SK-N-SH (cell line): ENCODE measurements at regions not wholly inside any gene's neighbourhood (a gene's known extent, or its start where the extent isn't known, plus 50 kb on each side); places are given as distances from the start of the nearest gene placed in this dataset.

Experiments used
- CTCF ChIA-PET: fragments of 300-600, 350-600 bp; formaldehyde crosslinking; extraction: SDS; loops from one replicate; lab custom pipeline; 2021; lab: Yijun Ruan, JAX
- POLR2A ChIA-PET: fragments of 350-600 bp; sonication (Branson Sonifier 250); formaldehyde crosslinking; extraction: SDS; loops from one replicate; lab custom pipeline; 2020; ENCODE audit warnings: antibody characterized with exemption, inconsistent platforms; lab: Yijun Ruan, JAX
- DNase-seq: peaks from one replicate; pipeline ENCODE4 v3.0.0; 2012
- H2AFZ ChIP-seq: fragments of 200-600 bp; sonication (generic); 2 replicates; pipeline ENCODE4 v1.8.1; 2016; ENCODE audit warnings: antibody characterized with exemption, mild to moderate bottlenecking, low read depth
- H3F3A ChIP-seq: fragments of 200-600 bp; sonication (generic); replicated peaks from 2 replicates; pipeline ENCODE3; 2016; ENCODE audit warnings: antibody characterized with exemption, mild to moderate bottlenecking; ENCODE audit not compliant: insufficient read depth
- H3K27ac ChIP-seq, 2 experiments: fragments of 200-500 bp in 1 of 2; fragments of 200-600 bp in 1 of 2; sonication (Bioruptor generic) in 1 of 2; sonication (generic), shearing (Covaris generic) in 1 of 2; 2 replicates each; pipeline versions ENCODE4 v1.5.1 to v1.6.1; 2014 to 2016; ENCODE audit warnings: low read depth in 2 of 2, inconsistent platforms in 1 of 2, low read length in 1 of 2, mild to moderate bottlenecking in 1 of 2, mixed read lengths in 1 of 2
- H3K27me3 ChIP-seq: fragments of 200-600 bp; sonication (generic), shearing (Covaris generic); 2 replicates; pipeline ENCODE4 v1.6.1; 2016; ENCODE audit warnings: mixed run types; ENCODE audit not compliant: insufficient read depth
- H3K36me3 ChIP-seq, 2 experiments: fragments of 200-500 bp in 1 of 2; fragments of 200-600 bp in 1 of 2; sonication (Bioruptor generic) in 1 of 2; sonication (generic) in 1 of 2; replicated peaks in 1 of 2; 2 replicates each; pipeline versions ENCODE3 to v1.5.1; 2014 to 2016; ENCODE audit warnings: low read length in 1 of 2, mild to moderate bottlenecking in 1 of 2; ENCODE audit not compliant: insufficient read depth in 2 of 2, control insufficient read depth in 1 of 2
- H3K4me1 ChIP-seq, 2 experiments: fragments of 200-500 bp in 1 of 2; fragments of 200-600 bp in 1 of 2; sonication (Bioruptor generic) in 1 of 2; sonication (generic), shearing (Covaris generic) in 1 of 2; 2 replicates each; pipeline versions ENCODE4 v1.5.1 to v1.6.1; 2014 to 2016; ENCODE audit warnings: low read depth in 1 of 2, low read length in 1 of 2, mixed run types in 1 of 2; ENCODE audit not compliant: insufficient read depth in 2 of 2, control insufficient read depth in 1 of 2
- H3K4me2 ChIP-seq: fragments of 200-600 bp; sonication (generic), shearing (Covaris generic); 2 replicates; pipeline ENCODE4 v1.6.1; 2017; ENCODE audit warnings: mixed run types
- H3K4me3 ChIP-seq, 2 experiments: fragments of 200-500 bp in 1 of 2; fragments of 200-600 bp in 1 of 2; sonication (Bioruptor generic) in 1 of 2; sonication (generic), shearing (Covaris generic) in 1 of 2; 2 replicates each; pipeline versions ENCODE4 v1.5.1 to v1.8.1; 2014 to 2016; ENCODE audit warnings: low read depth in 2 of 2, inconsistent platforms in 1 of 2, low read length in 1 of 2, mild to moderate bottlenecking in 1 of 2, mixed read lengths in 1 of 2, moderate library complexity in 1 of 2
- H3K79me2 ChIP-seq: fragments of 200-600 bp; sonication (generic); 2 replicates; pipeline ENCODE4 v1.8.1; 2017; ENCODE audit warnings: mild to moderate bottlenecking; ENCODE audit not compliant: insufficient read depth
- H3K9ac ChIP-seq: fragments of 200-600 bp; sonication (generic); 2 replicates; pipeline ENCODE4 v1.6.1; 2017; ENCODE audit warnings: mixed run types
- H3K9me2 ChIP-seq: fragments of 200-600 bp; sonication (generic); 2 replicates; pipeline ENCODE4 v1.6.1; 2017; ENCODE audit warnings: mixed run types
- H3K9me3 ChIP-seq: fragments of 200-600 bp; sonication (generic); 2 replicates; pipeline ENCODE4 v1.6.1; 2017; ENCODE audit warnings: mixed run types, mild to moderate bottlenecking, moderate library complexity
- H4K20me1 ChIP-seq: fragments of 200-600 bp; sonication (generic); 2 replicates; pipeline ENCODE4 v1.6.1; 2017; ENCODE audit warnings: mild to moderate bottlenecking, mixed run types; ENCODE audit not compliant: insufficient read depth
- ELF1 ChIP-seq: IDR thresholded peaks from 2 replicates; pipeline ENCODE4 v1.4.0; 2012
- EZH2phosphoT487 ChIP-seq: fragments of 200-600 bp; sonication (generic); IDR thresholded peaks from 2 replicates; pipeline ENCODE4 v1.6.1; 2017; ENCODE audit warnings: low read depth, mixed run types, mild to moderate bottlenecking, antibody characterized with exemption, moderate library complexity, borderline replicate concordance
- FOXJ3 ChIP-seq: sonication (generic); formaldehyde crosslinking; IDR thresholded peaks from 2 replicates; pipeline ENCODE4 v1.5.1; 2020; ENCODE audit warnings: mild to moderate bottlenecking, missing genetic modification reagents
- GABPA ChIP-seq: IDR thresholded peaks from 2 replicates; pipeline ENCODE4 v1.4.0; 2012; ENCODE audit warnings: low read depth, mild to moderate bottlenecking
- GATA2 ChIP-seq: sonication (generic); formaldehyde crosslinking; IDR thresholded peaks from 2 replicates; pipeline ENCODE4 v1.5.0; 2020; ENCODE audit warnings: mild to moderate bottlenecking, missing genetic modification reagents
- MAX ChIP-seq: IDR thresholded peaks from 2 replicates; pipeline ENCODE4 v1.4.0; 2012; ENCODE audit warnings: low read depth
- MXI1 ChIP-seq: IDR thresholded peaks from 2 replicates; pipeline ENCODE4 v1.6.1; 2012; ENCODE audit warnings: mild to moderate bottlenecking, low read depth, low read length, improper control_type of control experiment
- NFIC ChIP-seq: IDR thresholded peaks from 2 replicates; pipeline ENCODE4 v1.4.0; 2012; ENCODE audit warnings: borderline replicate concordance
- NRF1 ChIP-seq: IDR thresholded peaks from 2 replicates; pipeline ENCODE4 v1.6.1; 2012; ENCODE audit warnings: low read depth, mild to moderate bottlenecking, low read length
- PBX3 ChIP-seq: IDR thresholded peaks from 2 replicates; pipeline ENCODE4; 2012
- RAD21 ChIP-seq: IDR thresholded peaks from 2 replicates; pipeline ENCODE4 v1.6.1; 2012; ENCODE audit warnings: mild to moderate bottlenecking, low read length
- RCOR1 ChIP-seq: fragments of 150-350 bp; IDR thresholded peaks from 2 replicates; pipeline ENCODE4 v1.6.1; 2017; ENCODE audit warnings: antibody characterized with exemption, low read length
- TAF1 ChIP-seq: IDR thresholded peaks from 2 replicates; pipeline ENCODE4 v1.6.1; 2012; ENCODE audit warnings: low read depth, mild to moderate bottlenecking, low read length, moderate library complexity, borderline replicate concordance
- TEAD4 ChIP-seq: IDR thresholded peaks from 2 replicates; pipeline ENCODE4 v1.4.0; 2012; ENCODE audit warnings: mild to moderate bottlenecking, borderline replicate concordance; ENCODE audit not compliant: insufficient read depth
- YY1 ChIP-seq: IDR thresholded peaks from 2 replicates; pipeline ENCODE4 v1.4.0; 2012; ENCODE audit warnings: low read depth, mild to moderate bottlenecking
- WGBS: methylation state at CpG from one replicate; pipeline ENCODE4 v1.1.6; 2017; ENCODE audit warnings: low lambda C conversion rate; 5-methylcytosine and 5-hydroxymethylcytosine counted together
- TF ChIP-seq, protein P1 (sequence below): fragments of 150-350 bp; IDR thresholded peaks from 2 replicates; pipeline ENCODE4 v1.6.1; 2017; ENCODE audit warnings: antibody characterized with exemption, low read length, low read depth, borderline replicate concordance

DNA sequence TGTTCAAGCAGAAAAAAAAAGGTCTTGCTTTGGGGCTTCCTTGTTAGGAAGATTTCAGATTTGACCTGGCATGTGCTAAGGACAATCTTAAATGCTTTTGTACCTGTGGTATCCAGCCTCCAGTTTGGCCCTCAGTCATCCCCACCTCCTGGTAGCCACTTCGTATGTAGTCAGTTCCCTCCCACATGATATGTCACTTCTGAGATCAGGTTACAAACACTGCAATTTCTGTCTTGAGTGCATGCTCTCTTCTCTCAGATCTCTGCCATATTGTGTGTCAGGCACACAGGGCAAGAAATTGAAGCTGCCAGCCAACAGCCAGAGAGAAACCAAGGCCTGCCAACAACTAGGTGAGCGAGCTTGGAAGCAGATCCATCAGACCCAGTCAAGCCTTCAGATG, 60.3 kb upstream of the STARD13 start:
- ChIA-PET CTCF (interaction anchor here (0.6 kb wide), 1 partner anchor 1681 kb away, joined by 3 read pairs; no protein-coding TSS in a partner anchor), POLR2A (no interaction called here)
- 93% methylated on average over 2 of the region's 2 CpGs for WGBS

GRCh38 chr13:33347861-33348260, 62.3 kb upstream of the STARD13 start:
- Histone ChIP-seq H3K27ac (no peak overlapping the region), H3K9ac (no peak overlapping the region), H3K4me2 (no peak overlapping the region), H3K27me3 (no peaks in the 10 kb centered on the region), H3K4me3 (no peak overlapping the region), H3K36me3 (no peaks in the 10 kb centered on the region), H3K9me3 (no peaks in the 10 kb centered on the region), H2AFZ (no peak overlapping the region), H3K9me2 (no peaks in the 10 kb centered on the region), H3K79me2 (peaks cover 22% of the 10 kb centered on the region), H4K20me1 (no peaks in the 10 kb centered on the region), H3F3A (peaks cover 4% of the 10 kb centered on the region), H3K4me1 (peaks cover 6 to 8% of the 10 kb centered on the region in 2 experiments; a peak in 3 of 4 replicates)
- no peak for DNase-seq
- 99% methylated on average over 4 of the region's 4 CpGs for WGBS
- CTCF ChIA-PET, result interaction anchor here (1.1 kb wide), 1 partner anchor 19 kb away, joined by 3 read pairs; no protein-coding TSS in a partner anchor
- POLR2A ChIA-PET, result no interaction called here
- no peak for TF ChIP-seq YY1
- no peak for TF ChIP-seq FOXJ3 (CRISPR knock-in tag)
- TF ChIP-seq EZH2phosphoT487, result no peak
- no peak for TF ChIP-seq TAF1
- TF ChIP-seq GABPA, result no peak
- TF ChIP-seq, protein P1, sequence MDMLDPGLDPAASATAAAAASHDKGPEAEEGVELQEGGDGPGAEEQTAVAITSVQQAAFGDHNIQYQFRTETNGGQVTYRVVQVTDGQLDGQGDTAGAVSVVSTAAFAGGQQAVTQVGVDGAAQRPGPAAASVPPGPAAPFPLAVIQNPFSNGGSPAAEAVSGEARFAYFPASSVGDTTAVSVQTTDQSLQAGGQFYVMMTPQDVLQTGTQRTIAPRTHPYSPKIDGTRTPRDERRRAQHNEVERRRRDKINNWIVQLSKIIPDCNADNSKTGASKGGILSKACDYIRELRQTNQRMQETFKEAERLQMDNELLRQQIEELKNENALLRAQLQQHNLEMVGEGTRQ, result no peak
- TF ChIP-seq GATA2 (CRISPR knock-in tag), result no peak
- TF ChIP-seq TEAD4, result no peak

More for the DNA sequence above, 60.3 kb upstream of the STARD13 start:
- DNase-seq, result no peak
- Histone ChIP-seq H3K9ac (no peak overlapping the region), H3K27ac (no peak overlapping the region), H3K27me3 (no peaks in the 10 kb centered on the region), H2AFZ (no peak overlapping the region), H4K20me1 (no peaks in the 10 kb centered on the region), H3K4me1 (peaks cover 0 to 8% of the 10 kb centered on the region in 2 experiments; a peak in 2 of 4 replicates), H3K4me3 (no peak overlapping the region), H3K9me2 (no peaks in the 10 kb centered on the region), H3K79me2 (peaks cover 22% of the 10 kb centered on the region), H3K4me2 (no peak overlapping the region), H3K36me3 (no peaks in the 10 kb centered on the region), H3F3A (no peaks in the 10 kb centered on the region), H3K9me3 (no peaks in the 10 kb centered on the region)
- no peak for TF ChIP-seq EZH2phosphoT487
- TF ChIP-seq TAF1, result no peak
- TF ChIP-seq MAX, result no peak
- TF ChIP-seq RCOR1, result no peak
- no peak for TF ChIP-seq FOXJ3 (CRISPR knock-in tag)
- no peak for TF ChIP-seq NRF1
- no peak for TF ChIP-seq YY1
- TF ChIP-seq MXI1, result no peak
- TF ChIP-seq PBX3, result no peak
- no peak for TF ChIP-seq NFIC
- no peak for TF ChIP-seq ELF1
- TF ChIP-seq RAD21, result no peak
